NCI-H128 (cell line): ENCODE measurements at regions not wholly inside any gene's neighbourhood (a gene's known extent, or its start where the extent isn't known, plus 50 kb on each side); places are given as distances from the start of the nearest gene placed in this dataset.

ENCODE experiments used
- DNase-seq: peaks from one replicate; lab custom pipeline; 2025; ENCODE audit not compliant: unreplicated experiment; lab: John Stamatoyannopoulos, UW

GRCh38 chr2:51483720-51484119, 451.8 kb upstream of the NRXN1 start:
- DNase-seq = no peak

GRCh38 chr2:51472783-51473182, 440.9 kb upstream of the NRXN1 start:
- no peak for DNase-seq

GRCh38 chr2:51472300-51472699, 440.4 kb upstream of the NRXN1 start:
- DNase-seq = no peak

- no peak for DNase-seq
These were observed 437.2 kb upstream of the NRXN1 start for GRCh38 chr2:51469102-51469501.

GRCh38 chr2:51465326-51465725, 433.4 kb upstream of the NRXN1 start:
- DNase-seq = no peak

- DNase-seq = no peak
These were observed 422.2 kb upstream of the NRXN1 start for GRCh38 chr2:51454177-51454576.

GRCh38 chr2:51448911-51449310, 417.0 kb upstream of the NRXN1 start:
- no peak for DNase-seq

GRCh38 chr2:51441786-51442185, 409.9 kb upstream of the NRXN1 start:
- no peak for DNase-seq

GRCh38 chr2:51424418-51424817, 392.5 kb upstream of the NRXN1 start:
- no peak for DNase-seq

- DNase-seq = no peak
These were observed 388.6 kb upstream of the NRXN1 start for GRCh38 chr2:51420511-51420910.

GRCh38 chr2:51413726-51414125, 381.8 kb upstream of the NRXN1 start:
- DNase-seq = no peak

GRCh38 chr2:51410331-51410730, 378.4 kb upstream of the NRXN1 start:
- no peak for DNase-seq

- DNase-seq = no peak
These were observed 378.0 kb upstream of the NRXN1 start for GRCh38 chr2:51409920-51410319.

- no peak for DNase-seq
These were observed 372.3 kb upstream of the NRXN1 start for GRCh38 chr2:51404226-51404625.

GRCh38 chr2:51401546-51401945, 369.6 kb upstream of the NRXN1 start:
- DNase-seq = no peak

- DNase-seq = no peak
These were observed 355.3 kb upstream of the NRXN1 start for GRCh38 chr2:51387235-51387634.

- DNase-seq = no peak
These were observed 348.1 kb upstream of the NRXN1 start for GRCh38 chr2:51379997-51380396.

GRCh38 chr2:51368250-51368649, 336.3 kb upstream of the NRXN1 start:
- no peak for DNase-seq

- no peak for DNase-seq
These were observed 318.2 kb upstream of the NRXN1 start for GRCh38 chr2:51350100-51350499.

GRCh38 chr2:51344886-51345285, 313.0 kb upstream of the NRXN1 start:
- DNase-seq = no peak

GRCh38 chr2:51335087-51336058, 303.4 kb upstream of the NRXN1 start:
- no peak for DNase-seq

- no peak for DNase-seq
These were observed 297.6 kb upstream of the NRXN1 start for GRCh38 chr2:51329512-51329911.

GRCh38 chr2:51324051-51324450, 292.1 kb upstream of the NRXN1 start:
- DNase-seq = no peak
